IMR-90 (cell line): ENCODE measurements at regions not wholly inside any gene's neighbourhood (a gene's known extent, or its start where the extent isn't known, plus 50 kb on each side); places are given as distances from the start of the nearest gene placed in this dataset.

ENCODE experiments used
- BHLHE40 ChIP-seq: fragments of 150-350 bp; IDR thresholded peaks from 2 replicates; pipeline ENCODE4 v1.6.1; 2016; ENCODE audit warnings: mild to moderate bottlenecking, low read depth, low read length
- CEBPB ChIP-seq: IDR thresholded peaks from 2 replicates; pipeline ENCODE4 v1.6.1; 2012; ENCODE audit warnings: low read depth, low read length, improper control_type of control experiment
- MAFK ChIP-seq: IDR thresholded peaks from 2 replicates; pipeline ENCODE4 v1.6.1; 2012; ENCODE audit warnings: low read depth, low read length, improper control_type of control experiment
- MAZ ChIP-seq: IDR thresholded peaks from 2 replicates; pipeline ENCODE4 v1.6.1; 2012; ENCODE audit warnings: low read depth, mild to moderate bottlenecking, low read length, improper control_type of control experiment, moderate library complexity, borderline replicate concordance
- MXI1 ChIP-seq: IDR thresholded peaks from 2 replicates; pipeline ENCODE4 v1.6.1; 2012; ENCODE audit warnings: low read depth, mild to moderate bottlenecking, low read length, moderate library complexity, borderline replicate concordance
- POLR2A ChIP-seq: IDR thresholded peaks from 2 replicates; pipeline ENCODE4 v1.6.1; 2012; ENCODE audit warnings: mild to moderate bottlenecking, low read depth, low read length
- RAD21 ChIP-seq: IDR thresholded peaks from 2 replicates; pipeline ENCODE4 v1.6.1; 2012; ENCODE audit warnings: low read length, improper control_type of control experiment
- RCOR1 ChIP-seq: IDR thresholded peaks from 2 replicates; pipeline ENCODE4 v1.6.1; 2012; ENCODE audit warnings: mild to moderate bottlenecking, low read length, improper control_type of control experiment; ENCODE audit not compliant: insufficient replicate concordance
- RFX5 ChIP-seq: IDR thresholded peaks from 2 replicates; pipeline ENCODE4 v1.8.0; 2012; ENCODE audit warnings: low read depth, mild to moderate bottlenecking, low read length, moderate library complexity
- TF ChIP-seq, protein P1 (sequence below): conservative IDR thresholded peaks from 2 replicates; pipeline ENCODE4 v1.5.1; 2012; ENCODE audit warnings: mild to moderate bottlenecking, low read depth, low read length, improper control_type of control experiment
- TF ChIP-seq, protein P2 (sequence below): fragments of 150-350 bp; IDR thresholded peaks from 2 replicates; pipeline ENCODE4 v1.6.1; 2017; ENCODE audit warnings: mild to moderate bottlenecking, antibody characterized with exemption, low read length, low read depth
- TF ChIP-seq, protein P3 (sequence below): fragments of 150-350 bp; IDR thresholded peaks from 2 replicates; pipeline ENCODE4 v1.6.1; 2016; ENCODE audit warnings: low read depth, mild to moderate bottlenecking, low read length, moderate library complexity, borderline replicate concordance

DNA sequence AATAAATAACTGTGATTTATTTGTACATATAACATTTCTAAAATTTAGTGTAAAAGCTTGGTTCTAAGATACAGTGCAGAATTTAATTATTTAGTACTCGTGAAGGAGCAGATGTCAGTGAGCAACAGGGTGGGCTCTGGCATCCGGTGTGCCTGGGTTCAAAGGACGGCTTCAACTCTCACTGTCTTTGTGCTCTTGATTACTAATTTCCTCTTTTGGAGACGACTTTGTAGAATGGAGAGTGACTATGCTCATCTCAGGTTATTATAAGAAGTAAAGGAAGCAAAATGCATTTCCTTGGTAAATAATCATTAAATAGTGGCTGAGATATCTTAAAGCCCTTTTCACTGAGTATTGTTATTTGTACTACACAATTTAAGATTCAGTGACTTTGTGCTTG is 271.7 kb downstream of the ASXL3 start:
- TF ChIP-seq RFX5 (no peak), MAZ (no peak), POLR2A (no peak), CEBPB (no peak), MAFK (no peak), RAD21 (no peak), BHLHE40 (no peak), RCOR1 (no peak), MXI1 (no peak)
- TF ChIP-seq, protein P1, sequence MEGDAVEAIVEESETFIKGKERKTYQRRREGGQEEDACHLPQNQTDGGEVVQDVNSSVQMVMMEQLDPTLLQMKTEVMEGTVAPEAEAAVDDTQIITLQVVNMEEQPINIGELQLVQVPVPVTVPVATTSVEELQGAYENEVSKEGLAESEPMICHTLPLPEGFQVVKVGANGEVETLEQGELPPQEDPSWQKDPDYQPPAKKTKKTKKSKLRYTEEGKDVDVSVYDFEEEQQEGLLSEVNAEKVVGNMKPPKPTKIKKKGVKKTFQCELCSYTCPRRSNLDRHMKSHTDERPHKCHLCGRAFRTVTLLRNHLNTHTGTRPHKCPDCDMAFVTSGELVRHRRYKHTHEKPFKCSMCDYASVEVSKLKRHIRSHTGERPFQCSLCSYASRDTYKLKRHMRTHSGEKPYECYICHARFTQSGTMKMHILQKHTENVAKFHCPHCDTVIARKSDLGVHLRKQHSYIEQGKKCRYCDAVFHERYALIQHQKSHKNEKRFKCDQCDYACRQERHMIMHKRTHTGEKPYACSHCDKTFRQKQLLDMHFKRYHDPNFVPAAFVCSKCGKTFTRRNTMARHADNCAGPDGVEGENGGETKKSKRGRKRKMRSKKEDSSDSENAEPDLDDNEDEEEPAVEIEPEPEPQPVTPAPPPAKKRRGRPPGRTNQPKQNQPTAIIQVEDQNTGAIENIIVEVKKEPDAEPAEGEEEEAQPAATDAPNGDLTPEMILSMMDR, result no peak
- TF ChIP-seq, protein P2, sequence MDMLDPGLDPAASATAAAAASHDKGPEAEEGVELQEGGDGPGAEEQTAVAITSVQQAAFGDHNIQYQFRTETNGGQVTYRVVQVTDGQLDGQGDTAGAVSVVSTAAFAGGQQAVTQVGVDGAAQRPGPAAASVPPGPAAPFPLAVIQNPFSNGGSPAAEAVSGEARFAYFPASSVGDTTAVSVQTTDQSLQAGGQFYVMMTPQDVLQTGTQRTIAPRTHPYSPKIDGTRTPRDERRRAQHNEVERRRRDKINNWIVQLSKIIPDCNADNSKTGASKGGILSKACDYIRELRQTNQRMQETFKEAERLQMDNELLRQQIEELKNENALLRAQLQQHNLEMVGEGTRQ, result no peak
- TF ChIP-seq, protein P3, sequence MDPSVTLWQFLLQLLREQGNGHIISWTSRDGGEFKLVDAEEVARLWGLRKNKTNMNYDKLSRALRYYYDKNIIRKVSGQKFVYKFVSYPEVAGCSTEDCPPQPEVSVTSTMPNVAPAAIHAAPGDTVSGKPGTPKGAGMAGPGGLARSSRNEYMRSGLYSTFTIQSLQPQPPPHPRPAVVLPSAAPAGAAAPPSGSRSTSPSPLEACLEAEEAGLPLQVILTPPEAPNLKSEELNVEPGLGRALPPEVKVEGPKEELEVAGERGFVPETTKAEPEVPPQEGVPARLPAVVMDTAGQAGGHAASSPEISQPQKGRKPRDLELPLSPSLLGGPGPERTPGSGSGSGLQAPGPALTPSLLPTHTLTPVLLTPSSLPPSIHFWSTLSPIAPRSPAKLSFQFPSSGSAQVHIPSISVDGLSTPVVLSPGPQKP, result no peak
